NCI-H1417 treated with DMSO at 0.1 percent for 48 hours (cell line): ENCODE measurements at regions not wholly inside any gene's neighbourhood (a gene's known extent, or its start where the extent isn't known, plus 50 kb on each side); places are given as distances from the start of the nearest gene placed in this dataset.
"Not testable (repeated sequence)": the region's sequence is repeated elsewhere in the genome, so short reads cannot be mapped to it uniquely, and the experiment has no call there.

ENCODE experiments used
- DNase-seq: peaks from one replicate; lab custom pipeline; 2025; lab: John Stamatoyannopoulos, UW

DNA sequence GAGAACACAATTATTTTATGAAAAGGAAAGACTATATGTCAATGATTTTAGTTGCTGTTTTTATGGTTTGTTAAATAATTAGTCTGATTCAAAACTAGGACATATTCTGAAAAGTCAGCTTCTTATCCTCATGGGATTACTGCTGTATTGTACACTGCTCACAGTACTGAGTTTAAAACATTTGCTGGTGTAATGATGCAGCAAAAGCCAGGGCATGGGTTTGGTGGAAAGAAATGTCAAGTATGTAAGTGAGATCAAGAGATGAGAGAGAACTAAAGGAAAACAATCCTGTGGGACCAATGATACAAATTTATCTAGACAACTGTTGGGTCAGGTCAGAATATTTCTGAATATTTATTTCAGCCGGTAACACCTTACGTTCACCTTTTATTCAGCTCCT lies 210.1 kb upstream of the ARHGEF26 start:
- DNase-seq, result no peak

DNA sequence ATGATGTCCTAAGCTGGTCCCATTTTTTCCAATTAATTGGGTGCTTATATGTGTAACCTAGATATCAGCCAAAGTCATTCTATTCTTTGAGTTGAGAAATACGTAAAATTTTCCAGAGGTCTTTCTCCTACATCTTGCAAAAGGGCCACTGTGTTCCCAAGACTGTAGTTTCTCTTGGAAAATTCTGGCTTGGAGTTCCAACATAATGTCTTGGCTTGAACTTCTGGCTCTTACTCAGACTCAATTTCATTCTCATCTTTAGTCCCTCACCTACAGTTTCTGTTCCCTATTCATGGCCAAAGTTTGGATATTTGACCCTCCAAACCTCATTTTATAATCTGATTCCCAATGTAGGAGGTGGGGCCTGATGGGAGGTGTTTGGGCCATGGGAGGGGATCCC lies 201.4 kb upstream of the ARHGEF26 start:
- DNase-seq, result no peak

DNA sequence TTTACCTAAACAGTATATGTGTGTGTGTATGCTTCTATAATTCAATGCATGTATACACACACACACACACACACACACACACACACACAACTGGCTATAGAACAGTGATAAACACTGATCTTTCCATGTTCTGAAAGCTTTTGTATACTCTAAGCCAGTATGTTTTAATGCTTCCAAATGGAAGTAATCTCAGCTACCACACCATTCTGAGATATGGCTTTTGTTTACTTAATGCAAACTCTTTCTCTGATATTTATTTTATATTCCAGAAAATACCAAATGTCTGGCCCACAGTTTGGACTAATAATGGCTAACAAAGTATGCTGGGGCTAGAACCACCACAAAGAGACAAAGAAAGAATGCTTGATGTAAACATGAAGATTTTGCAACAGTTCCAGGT lies 199.4 kb upstream of the ARHGEF26 start:
- no peak for DNase-seq

DNA sequence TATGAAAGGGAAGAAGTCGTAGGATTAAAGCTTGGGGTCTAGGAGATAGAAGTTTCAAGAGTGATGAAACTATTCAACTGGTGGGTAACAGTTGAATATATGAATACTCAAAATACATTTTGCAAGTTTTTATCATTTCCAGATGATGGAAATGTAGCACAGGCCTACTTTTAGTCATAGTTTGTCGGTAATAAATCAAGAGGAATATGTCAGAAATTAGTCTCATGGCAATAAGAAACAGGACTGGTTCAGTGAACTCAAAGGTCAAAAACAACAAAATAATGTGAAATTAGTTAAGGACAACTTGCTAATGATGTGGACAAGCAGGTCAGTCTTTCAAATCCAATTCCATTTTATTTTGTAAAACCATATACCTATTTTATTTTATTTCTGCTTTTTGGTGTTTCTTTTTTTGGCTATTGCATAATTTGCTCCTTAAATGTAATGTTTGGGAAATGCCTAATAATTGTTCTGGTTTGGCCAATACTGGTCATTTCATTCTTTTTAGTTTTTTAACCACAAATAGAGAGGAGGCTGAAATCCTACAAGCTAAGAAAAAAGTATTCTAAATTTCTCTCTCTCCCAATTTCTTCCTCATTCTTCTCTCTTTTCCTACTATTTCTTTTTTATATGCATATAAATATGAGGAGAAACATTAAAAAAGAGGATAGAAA lies 195.2 kb upstream of the ARHGEF26 start:
- DNase-seq, result no peak

DNA sequence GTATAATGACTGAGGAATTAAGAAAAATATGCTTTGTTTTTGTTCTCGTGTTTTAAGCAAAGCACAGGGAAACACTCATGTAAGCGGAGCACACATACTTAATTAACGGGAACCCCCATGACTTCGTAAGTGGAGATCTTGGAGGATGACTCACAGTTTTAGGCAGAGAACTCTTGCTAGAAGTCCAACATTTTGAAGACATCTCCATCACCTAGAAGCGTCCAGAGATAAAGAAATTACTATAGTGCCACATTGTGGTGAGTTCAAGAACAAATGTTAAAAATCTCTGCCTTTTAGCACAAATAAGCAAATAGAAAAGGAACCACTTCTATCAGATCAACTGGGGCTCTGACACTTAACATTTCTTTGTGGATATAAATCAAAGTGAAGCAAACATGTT lies 194.1 kb upstream of the ARHGEF26 start:
- DNase-seq, result no peak

DNA sequence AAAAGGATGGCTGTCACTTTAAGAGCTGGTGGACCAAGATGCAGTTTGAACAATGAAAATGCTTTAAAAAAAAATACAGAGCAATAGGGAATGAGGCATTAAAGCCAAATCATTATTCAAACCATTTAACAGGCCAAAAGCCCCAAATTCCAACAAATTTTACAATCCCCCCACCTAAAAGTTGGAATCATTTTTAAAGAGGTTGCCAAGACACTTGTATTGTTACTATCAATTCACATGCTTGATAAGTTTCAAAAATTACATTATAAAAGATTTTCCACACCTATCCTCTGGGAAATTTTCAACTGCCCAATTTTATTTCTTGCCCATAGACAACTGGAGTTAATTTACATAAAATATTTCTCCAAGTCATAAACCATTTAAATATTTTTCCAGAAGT lies 192.3 kb upstream of the ARHGEF26 start:
- no peak for DNase-seq

DNA sequence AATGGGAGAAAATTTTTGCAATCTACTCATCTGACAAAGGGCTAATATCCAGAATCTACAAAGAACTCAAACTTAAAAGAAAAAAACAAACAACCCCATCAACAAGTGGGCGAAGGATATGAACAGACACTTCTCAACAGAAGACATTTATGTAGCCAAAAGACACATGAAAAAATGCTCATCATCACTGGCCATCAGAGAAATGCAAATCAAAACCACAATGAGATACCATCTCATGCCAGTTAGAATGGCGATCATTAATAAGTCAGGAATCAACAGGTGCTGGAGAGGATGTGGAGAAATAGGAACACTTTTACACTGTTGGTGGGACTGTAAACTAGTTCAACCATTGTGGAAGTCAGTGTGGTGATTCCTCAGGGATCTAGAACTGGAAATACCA lies 187.7 kb upstream of the ARHGEF26 start:
- DNase-seq, result not testable (repeated sequence)

DNA sequence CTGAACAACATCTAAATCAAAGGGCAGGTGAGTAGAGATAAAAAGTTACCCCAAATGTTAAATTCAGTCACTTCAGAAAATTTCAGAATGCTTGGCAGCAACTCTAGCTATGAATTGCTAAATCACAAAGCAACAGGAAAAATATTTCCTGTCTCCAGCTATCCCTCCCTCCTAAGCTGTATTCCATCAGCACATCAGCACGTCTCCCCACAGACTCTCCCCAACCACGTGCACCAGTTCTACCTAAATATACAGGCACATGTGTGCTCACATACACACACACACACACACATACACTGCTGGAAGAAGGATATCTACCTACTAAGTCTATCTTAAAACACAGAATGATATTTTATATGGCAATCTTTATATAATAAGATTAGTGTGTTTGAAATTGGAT lies 177.1 kb upstream of the ARHGEF26 start:
- no peak for DNase-seq

DNA sequence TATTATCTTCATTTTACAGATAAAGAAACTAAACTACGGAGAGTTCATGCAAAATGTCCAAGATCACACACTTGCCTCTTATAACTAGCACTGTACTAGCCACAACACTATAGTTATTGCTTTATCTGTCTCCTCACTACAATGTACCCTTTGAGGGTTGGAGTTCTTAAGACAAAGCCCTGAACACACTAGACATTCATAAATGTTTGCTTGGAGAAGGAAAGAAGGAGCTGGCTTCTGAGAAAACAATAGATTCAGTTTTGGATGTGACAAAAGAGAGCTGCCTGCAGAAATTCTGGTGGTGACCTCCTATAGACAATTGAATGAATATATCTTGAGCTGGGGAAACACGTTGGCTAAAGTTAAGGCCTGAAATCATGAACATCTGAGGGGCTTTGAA lies 169.9 kb upstream of the ARHGEF26 start:
- no peak for DNase-seq

DNA sequence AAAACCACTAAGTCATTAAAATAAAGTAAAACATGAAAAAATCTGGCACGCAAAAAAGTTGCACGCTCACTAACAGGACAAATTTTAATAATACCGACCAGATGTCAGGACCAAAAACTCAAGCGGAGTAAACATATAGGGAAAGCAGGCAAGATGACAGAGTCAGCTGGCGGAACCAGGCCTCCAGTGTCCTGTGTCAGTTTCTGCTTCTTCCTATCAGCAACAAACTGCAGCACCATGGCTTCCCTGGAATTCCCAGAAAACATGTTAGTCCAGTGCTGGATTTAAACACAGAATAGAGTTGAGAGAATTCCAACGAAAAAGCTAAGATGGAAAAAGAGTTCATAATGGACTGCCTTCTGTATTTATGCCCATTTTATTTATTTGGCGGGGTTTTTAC lies 169.1 kb upstream of the ARHGEF26 start:
- no peak for DNase-seq

DNA sequence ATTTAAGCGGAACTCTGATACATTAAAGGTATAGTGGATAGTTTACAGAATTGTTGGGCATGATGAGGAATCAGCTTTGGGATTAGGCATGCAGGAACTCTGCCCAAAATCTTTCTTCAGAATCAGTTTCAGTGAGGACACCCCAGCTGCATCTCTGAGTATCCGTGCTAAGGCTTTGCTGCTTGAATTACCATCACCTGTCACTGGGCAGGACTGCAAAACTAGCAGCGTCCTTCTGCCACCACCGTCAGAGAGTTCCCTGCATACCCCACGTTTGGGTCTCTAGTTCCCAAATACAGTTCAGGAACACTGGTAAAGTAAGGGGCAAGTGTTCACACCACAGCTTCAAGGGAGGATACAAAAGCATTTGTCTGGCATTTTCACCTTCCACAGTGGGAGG lies 164.6 kb upstream of the ARHGEF26 start:
- no peak for DNase-seq

DNA sequence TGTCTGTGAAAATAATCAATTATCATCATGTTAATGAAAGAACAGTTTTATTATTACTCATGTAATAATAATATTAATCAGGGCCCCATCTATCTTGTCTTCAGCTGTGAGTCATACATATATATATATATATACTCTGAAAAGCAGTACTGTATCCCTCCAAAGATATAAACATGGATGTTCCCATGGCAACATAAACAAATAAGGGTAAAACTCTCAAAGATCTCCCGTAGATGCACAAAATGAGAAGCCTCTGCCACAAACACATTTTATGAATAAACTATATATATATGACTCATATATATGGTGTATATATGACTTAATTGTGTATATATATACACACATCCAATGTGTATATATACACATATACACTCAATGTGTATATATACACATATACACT lies 163.8 kb upstream of the ARHGEF26 start:
- no peak for DNase-seq

DNA sequence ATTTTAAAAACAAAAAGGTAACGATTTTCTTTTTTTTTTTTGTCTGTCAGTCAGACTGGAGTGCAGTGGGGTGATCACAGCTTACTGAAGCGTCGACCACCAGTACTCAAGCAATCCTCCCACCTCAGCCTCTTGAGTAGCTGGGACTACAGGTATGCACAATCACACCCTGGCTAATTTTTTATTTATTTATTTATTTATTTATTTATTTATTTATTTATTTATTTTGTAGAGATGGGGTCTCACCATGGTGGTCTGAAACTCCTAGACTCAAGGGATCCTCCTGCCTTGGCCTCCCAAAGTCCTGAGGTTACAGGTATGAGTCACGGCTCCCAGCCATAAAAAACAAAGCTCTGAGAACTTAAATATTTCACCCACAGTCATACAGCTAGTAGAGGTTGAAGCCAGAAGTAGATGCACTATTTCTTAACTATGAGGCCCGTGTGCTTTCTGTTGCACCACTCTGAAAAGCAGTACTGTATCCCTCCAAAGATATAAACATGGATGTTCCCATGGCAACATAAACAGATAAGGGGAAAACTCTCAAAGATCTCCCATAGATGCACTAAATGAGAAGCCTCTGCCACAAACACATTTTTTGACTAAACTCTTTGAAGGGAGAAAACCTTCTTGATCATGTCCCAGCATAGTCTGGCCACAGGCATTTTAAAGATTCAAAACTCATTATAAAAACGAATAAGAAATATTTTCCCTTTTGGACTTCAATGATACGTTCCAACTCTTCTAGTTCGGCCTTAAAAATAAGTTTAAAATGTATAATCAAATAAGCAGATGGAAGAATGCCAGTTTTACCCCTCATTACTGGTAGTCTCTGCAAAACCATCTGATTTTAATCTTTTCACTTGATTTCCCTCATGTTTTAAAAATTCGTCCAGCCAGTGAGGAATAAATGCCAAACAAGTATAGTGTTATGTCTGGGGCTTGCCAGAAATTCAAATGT lies 162.3 kb upstream of the ARHGEF26 start:
- DNase-seq, result no peak

DNA sequence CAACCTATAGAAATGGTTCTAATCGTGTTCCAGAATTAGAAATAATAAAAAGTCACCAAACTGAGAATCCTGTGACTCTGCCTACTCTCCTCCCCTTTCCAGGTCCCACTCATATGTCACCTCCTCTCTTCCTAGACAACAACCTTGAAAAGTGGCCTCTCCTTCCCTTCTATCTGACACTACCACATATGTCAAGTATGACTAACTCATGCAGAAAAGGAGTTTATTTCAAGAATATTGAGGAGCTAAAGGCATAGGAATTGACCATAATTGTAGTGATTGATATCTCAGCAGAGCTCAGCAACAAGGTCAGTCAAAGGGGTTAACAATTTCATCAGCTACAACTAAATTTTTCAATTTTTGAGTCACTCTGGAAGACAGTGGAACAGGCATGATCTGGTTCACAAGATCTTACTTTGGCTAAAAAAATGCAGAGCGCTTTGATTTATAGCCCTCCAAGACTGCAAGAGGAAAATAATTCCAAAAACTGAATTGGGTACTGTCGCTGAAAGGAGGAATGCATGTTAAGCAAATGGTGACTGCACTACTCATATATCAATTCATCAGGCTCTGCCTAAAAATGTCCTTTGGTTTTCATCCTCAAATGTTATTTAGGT lies 160.6 kb upstream of the ARHGEF26 start:
- no peak for DNase-seq

DNA sequence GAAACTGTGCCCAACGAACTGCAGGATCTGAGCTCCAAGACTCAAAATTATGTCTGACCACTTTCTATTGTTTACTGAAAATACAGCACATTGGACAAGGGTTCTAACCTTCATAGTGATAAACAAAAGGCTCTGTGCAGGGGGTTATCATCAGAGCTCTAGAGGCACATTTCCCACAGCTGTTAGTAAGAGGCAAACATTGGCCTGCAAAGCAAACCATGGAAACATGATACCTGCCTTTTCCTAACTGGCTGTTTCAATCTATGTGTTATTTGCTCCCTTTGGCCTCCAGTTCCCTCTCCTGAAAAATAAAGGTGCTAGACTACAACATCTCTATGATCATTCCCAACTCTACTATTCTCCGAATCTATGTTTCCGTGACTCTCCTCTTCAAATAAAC lies 159.7 kb upstream of the ARHGEF26 start:
- peak; percentile 31 for DNase-seq

DNA sequence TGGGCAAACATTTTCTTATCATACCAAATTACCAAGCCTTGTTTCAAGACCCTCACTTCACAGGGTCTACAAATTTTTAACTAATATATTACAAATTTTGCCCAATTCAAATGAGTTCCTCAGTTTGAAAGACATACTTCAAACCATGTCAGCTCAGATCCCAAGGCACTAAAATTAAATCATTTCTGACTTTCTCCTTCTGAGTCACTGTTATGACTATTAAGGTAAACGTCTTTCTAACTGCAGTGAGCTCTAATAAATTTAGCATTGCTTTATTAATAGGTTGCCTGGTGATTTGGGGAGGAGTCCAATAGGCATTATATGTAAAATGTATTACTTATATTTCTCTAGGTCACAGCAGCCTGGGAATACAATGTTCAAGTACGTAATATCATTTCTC lies 158.2 kb upstream of the ARHGEF26 start:
- no peak for DNase-seq

DNA sequence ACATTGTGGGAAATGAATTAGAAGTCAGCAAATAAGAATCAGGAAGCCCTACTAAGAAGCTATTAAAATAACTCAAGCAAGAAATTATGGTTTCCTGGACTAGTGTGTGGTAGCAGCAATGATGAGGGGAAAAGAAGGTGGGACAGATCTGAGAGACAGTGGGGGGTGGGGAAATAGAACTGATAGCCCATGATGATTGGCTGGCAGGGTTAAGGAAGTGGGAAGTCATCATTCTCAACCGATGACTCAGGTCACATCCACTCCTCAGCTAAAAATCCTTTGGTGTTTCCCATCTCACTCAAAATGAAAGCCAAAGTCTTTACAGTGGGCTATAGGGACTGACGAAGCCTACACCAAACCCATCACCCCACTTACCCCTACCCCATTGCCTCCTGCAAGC lies 153.9 kb upstream of the ARHGEF26 start:
- no peak for DNase-seq

DNA sequence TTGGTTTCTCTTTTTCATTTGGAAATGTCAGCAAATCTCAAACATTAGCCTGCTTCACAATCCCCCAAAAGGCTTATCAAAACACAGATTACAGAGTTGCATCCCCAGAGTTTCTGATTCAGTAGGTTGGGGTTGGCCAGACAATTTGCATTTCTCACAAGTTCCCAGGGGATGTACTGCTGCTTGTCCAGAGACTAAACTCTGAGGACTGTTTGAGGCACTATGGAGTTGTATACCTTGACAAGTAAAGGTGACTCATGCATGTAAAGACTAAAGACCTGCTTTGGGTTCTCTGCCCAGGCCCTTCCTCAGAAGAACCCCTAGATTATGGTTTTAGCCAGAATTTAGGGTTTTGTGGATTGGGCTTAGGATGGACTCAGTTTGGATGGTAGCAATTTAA lies 151.1 kb upstream of the ARHGEF26 start:
- no peak for DNase-seq

DNA sequence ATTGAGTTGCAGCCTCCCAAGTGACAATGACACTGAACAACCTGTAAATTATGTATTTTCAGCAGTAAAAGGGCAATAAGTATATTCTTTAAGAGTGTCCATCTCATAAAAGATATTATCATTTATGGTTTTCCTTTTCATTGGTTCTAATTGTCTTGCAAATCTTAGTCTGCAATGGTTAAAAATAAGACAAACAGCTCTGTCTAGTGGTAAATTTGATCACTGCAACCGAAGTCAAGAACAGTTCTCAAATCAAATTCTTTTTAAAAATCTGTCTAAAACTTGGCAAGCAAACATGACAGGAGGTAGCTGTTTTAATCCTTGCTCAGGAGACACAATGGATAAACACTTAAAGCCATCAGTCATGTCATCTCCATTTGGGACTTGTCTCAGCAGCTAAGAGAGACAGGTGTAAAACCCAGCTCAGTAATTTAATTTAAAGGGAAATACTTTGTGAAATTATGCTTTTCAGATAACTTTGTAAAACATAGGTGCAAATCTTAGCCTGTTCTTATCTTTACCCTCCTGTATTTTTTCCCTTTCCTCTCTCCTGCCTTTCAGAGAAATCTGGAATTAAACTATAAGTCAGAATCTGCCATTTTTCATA lies 150.3 kb upstream of the ARHGEF26 start:
- DNase-seq, result no peak

DNA sequence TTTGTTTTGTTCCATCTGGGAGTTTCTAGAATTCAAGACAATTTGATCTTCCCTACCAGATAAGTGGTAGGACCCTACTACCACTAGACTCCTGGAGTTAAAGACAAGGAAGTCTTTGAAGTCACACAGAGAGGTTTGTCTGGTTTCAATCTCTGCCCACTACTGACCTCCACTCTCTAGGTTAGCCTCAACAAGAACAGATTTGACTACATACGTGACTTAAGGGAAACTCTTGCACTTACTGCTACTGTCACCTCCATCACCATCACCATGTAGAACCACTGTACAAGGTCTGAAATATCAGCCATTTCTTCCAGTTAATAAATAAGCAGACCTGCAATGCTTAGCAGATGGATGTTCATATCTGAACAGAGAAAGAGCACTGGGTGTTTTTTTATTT lies 148.3 kb upstream of the ARHGEF26 start:
- DNase-seq, result no peak

DNA sequence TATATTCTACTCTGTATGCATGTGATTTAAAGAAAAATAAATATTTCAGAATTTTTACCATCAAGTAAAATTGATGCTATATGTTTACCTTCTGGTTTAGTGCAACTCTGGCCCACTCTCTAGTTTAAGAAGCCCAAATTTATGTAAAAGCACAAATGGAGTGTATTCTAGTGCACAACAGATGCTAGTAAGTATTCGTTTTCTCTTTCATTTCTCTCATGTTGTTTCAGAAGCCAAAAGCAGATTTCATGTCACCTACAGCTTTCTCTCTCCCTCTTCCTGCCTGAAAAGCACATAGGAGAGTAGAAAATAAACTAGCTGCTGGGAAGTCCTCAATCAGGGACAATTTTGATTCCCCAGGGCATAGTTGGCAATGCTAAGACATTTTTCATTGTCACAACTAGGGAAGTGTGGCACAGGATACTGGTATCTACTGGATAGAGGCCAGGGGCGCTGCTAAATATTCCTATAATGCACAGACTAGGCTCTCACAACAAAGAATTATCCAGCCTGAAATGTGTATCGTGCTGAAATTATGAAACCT lies 147.4 kb upstream of the ARHGEF26 start:
- no peak for DNase-seq

DNA sequence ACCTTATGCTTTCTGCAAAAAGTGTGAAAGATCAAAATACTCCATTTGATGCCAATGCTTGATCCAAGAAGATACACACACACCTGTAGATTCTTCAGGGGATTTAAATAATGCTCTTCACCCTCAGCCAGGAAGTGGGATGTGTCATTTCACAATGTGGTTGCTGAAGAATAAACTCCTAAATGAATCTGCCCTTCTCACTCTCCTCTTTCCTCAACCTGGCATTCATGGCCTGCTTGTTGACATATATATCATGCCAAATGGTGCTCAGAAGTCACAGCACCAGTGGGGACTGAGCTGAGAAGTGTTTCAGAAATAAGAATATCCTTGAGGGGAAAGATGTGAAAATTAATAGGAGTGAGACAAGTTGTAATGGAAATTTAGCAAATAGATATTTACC lies 146.6 kb upstream of the ARHGEF26 start:
- DNase-seq, result no peak
